ENCODE measurements at regions not wholly inside any gene's neighbourhood (a gene's known extent, or its start where the extent isn't known, plus 50 kb on each side); places are given as distances from the start of the nearest gene placed in this dataset.

- TF ChIP-seq ZNF160 (CRISPR knock-in tag; IDR thresholded peaks at IDR 0.05) (0 out of 2 replicates have a peak, but pooled peaks have one; percentile 34), ZNF484 (CRISPR knock-in tag; IDR thresholded peaks at IDR 0.05; ENCODE audit: borderline replicate concordance, low read depth) (0 out of 2 replicates have a peak, but pooled peaks have one; percentile 24), MED8 (CRISPR knock-in tag; IDR thresholded peaks at IDR 0.05; ENCODE audit: insufficient replicate concordance) (no peak), ZNF24 (IDR thresholded peaks at IDR 0.05) (no peak), NCOA2 (CRISPR knock-in tag; IDR thresholded peaks at IDR 0.05) (peak; percentile 37; the same call in 1 of the 2 replicates), ATRX (CRISPR knock-in tag; IDR thresholded peaks at IDR 0.05; ENCODE audit: borderline replicate concordance) (no peak), ZBTB10 (CRISPR knock-in tag; IDR thresholded peaks at IDR 0.05; ENCODE audit: borderline replicate concordance) (peak; percentile 40; the same call in 1 of the 2 replicates), CBX5 (CRISPR knock-in tag; IDR thresholded peaks at IDR 0.05; ENCODE audit: borderline replicate concordance) (no peak), SIN3A (IDR thresholded peaks at IDR 0.05; ENCODE audit: borderline replicate concordance, low read depth, low read length) (peak; percentile 58; the same call in 1 of the 2 replicates), HOXA7 (CRISPR knock-in tag; IDR thresholded peaks at IDR 0.05) (no peak), EEA1 (CRISPR knock-in tag; IDR thresholded peaks at IDR 0.05; ENCODE audit: borderline replicate concordance) (peak; percentile 93; the same call in 1 of the 2 replicates), SRF (IDR thresholded peaks at IDR 0.05; ENCODE audit: low read depth, low read length) (no peak), FOXC1 (CRISPR knock-in tag; IDR thresholded peaks at IDR 0.05; ENCODE audit: borderline replicate concordance) (peak; percentile 85), ETV5 (CRISPR knock-in tag; IDR thresholded peaks at IDR 0.05; ENCODE audit: borderline replicate concordance) (peak; percentile 52; the same call in 1 of the 2 replicates), POLR2A (IDR thresholded peaks at IDR 0.05; ENCODE audit: insufficient read depth in 1 of 2, low read depth in 2 of 2, low read length in 2 of 2) (peak in 1 of 2 experiments; percentile 44; a peak in 2 of 4 replicates), MTF2 (CRISPR knock-in tag; IDR thresholded peaks at IDR 0.05; ENCODE audit: borderline replicate concordance) (no peak), PAF1 (CRISPR knock-in tag; IDR thresholded peaks at IDR 0.05) (no peak), SP4 (CRISPR knock-in tag; IDR thresholded peaks at IDR 0.05) (peak; percentile 84), SCMH1 (CRISPR knock-in tag; IDR thresholded peaks at IDR 0.05; ENCODE audit: borderline replicate concordance) (no peak)
Observed at GRCh38 chr17:77281122-77281903, 140.5 kb downstream of the SEC14L1 start (continued).

All from HepG2 (cell line).